ENCODE measurements at regions not wholly inside any gene's neighbourhood (a gene's known extent, or its start where the extent isn't known, plus 50 kb on each side); places are given as distances from the start of the nearest gene placed in this dataset.

DNA sequence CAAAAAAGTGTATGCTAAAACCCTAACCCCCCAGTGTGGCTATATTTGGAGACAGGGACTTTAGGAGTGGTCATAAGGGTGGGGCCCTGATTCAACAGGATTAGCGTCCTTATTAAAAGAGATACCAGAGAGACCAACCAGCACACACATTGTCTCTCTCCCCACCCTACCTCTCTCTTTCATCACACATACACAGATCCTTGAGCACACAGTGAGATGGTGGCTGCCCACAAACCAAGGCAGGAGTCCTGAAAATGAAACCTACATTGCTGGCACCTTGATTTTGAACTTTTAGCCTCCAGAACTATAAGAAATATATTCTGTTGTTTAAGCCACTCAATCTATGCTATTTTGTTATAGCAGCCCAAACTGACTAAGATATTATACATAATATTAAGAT is 224.2 kb downstream of the KDR start:
- ChIA-PET POLR2A (no interaction called here), CTCF (no interaction called here)
- TF ChIP-seq ZNF121 (tag by site-specific recombination; IDR thresholded peaks at IDR 0.05) = no peak
- Histone ChIP-seq H3K36me3 (ENCODE audit: control insufficient read depth in 2 of 2, insufficient read depth in 1 of 2, low read length in 2 of 2) (no peaks in the 10 kb centered on the region), H3K4me1 (ENCODE audit: control insufficient read depth, insufficient read depth, low read length) (no peaks in the 10 kb centered on the region), H3K9me3 (ENCODE audit: control insufficient read depth, insufficient read depth, low read depth, low read length) (no peaks in the 10 kb centered on the region), H3K4me3 (ENCODE audit: low read depth, low read length) (no peak overlapping the region), H3K27ac (ENCODE audit: extremely low read depth, low read depth, low read length) (no peak overlapping the region)

- H3K4me1 ChIP-seq (ENCODE audit: control insufficient read depth, insufficient read depth, low read length) = no peaks in the 10 kb centered on the region
- no peak overlapping the region for H3K4me3 ChIP-seq (ENCODE audit: low read depth, low read length)
- no peaks in the 10 kb centered on the region for H3K9me3 ChIP-seq (ENCODE audit: control insufficient read depth, insufficient read depth, low read depth, low read length)
- TF ChIP-seq ZNF10 (tag by site-specific recombination; IDR thresholded peaks at IDR 0.05) (no peak), ZNF366 (tag by site-specific recombination; conservative IDR thresholded peaks at IDR 0.05) (no peak), ZNF624 (tag by site-specific recombination; IDR thresholded peaks at IDR 0.05) (no peak), ZNF529 (tag by site-specific recombination; IDR thresholded peaks at IDR 0.05; ENCODE audit: insufficient replicate concordance) (no peak), ZBTB7A (tag by site-specific recombination; IDR thresholded peaks at IDR 0.05; ENCODE audit: low read depth) (no peak), ZNF341 (tag by site-specific recombination; IDR thresholded peaks at IDR 0.05; ENCODE audit: low read depth) (no peak), BCL11B (tag by site-specific recombination; IDR thresholded peaks at IDR 0.05; ENCODE audit: low read depth) (no peak), YY1 (tag by site-specific recombination; IDR thresholded peaks at IDR 0.05) (no peak), SCRT2 (tag by site-specific recombination; IDR thresholded peaks at IDR 0.05) (no peak), ZBTB20 (tag by site-specific recombination; IDR thresholded peaks at IDR 0.05) (no peak), ZNF677 (tag by site-specific recombination; IDR thresholded peaks at IDR 0.05) (no peak)
- TF ChIP-seq, protein P1, sequence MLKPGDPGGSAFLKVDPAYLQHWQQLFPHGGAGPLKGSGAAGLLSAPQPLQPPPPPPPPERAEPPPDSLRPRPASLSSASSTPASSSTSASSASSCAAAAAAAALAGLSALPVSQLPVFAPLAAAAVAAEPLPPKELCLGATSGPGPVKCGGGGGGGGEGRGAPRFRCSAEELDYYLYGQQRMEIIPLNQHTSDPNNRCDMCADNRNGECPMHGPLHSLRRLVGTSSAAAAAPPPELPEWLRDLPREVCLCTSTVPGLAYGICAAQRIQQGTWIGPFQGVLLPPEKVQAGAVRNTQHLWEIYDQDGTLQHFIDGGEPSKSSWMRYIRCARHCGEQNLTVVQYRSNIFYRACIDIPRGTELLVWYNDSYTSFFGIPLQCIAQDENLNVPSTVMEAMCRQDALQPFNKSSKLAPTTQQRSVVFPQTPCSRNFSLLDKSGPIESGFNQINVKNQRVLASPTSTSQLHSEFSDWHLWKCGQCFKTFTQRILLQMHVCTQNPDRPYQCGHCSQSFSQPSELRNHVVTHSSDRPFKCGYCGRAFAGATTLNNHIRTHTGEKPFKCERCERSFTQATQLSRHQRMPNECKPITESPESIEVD (tag by site-specific recombination; IDR thresholded peaks at IDR 0.05) = no peak
- TF ChIP-seq, protein P2, sequence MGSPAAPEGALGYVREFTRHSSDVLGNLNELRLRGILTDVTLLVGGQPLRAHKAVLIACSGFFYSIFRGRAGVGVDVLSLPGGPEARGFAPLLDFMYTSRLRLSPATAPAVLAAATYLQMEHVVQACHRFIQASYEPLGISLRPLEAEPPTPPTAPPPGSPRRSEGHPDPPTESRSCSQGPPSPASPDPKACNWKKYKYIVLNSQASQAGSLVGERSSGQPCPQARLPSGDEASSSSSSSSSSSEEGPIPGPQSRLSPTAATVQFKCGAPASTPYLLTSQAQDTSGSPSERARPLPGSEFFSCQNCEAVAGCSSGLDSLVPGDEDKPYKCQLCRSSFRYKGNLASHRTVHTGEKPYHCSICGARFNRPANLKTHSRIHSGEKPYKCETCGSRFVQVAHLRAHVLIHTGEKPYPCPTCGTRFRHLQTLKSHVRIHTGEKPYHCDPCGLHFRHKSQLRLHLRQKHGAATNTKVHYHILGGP (tag by site-specific recombination; IDR thresholded peaks at IDR 0.05) = no peak
- H3K36me3 ChIP-seq (ENCODE audit: control insufficient read depth in 2 of 2, insufficient read depth in 1 of 2, low read length in 2 of 2) = no peaks in the 10 kb centered on the region
- ChIA-PET POLR2A (no interaction called here), CTCF (no interaction called here)
- H3K27ac ChIP-seq (ENCODE audit: extremely low read depth, low read depth, low read length) = no peak overlapping the region
Measured at GRCh38 chr4:54898656-54899340, 226.6 kb downstream of the KDR start.

DNA sequence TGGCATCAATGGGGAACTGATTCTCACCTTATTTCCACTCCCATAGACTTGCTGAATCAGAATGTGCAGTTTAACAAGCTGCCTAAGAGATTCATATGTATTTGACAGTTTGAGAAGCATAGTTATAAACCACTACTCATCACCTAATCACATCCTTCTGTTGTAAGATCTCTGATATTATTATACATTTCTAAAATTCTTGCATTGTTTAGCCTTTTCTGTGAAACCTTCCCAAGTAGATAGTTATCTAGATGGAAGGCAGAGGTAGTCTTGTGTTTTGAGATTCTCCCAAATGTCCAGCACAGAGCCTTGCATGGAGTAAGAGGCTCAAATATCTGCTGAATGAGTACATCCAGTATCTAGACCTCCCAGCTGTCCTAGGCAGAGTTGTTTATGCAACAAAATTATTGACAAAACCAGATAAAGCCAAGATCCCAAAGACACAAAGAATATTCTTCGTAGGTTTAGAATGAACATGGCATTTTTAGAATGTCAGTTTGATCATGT is 227.3 kb downstream of the KDR start:
- H3K27ac ChIP-seq (ENCODE audit: extremely low read depth, low read depth, low read length) = no peak overlapping the region
- POLR2A ChIA-PET = no interaction called here
- no peak for TF ChIP-seq ZFP37 (tag by site-specific recombination; IDR thresholded peaks at IDR 0.05)
- TF ChIP-seq ZSCAN16 (tag by site-specific recombination; IDR thresholded peaks at IDR 0.05) = no peak
- TF ChIP-seq ZBTB11 (tag by site-specific recombination; conservative IDR thresholded peaks at IDR 0.05; ENCODE audit: low read depth) = no peak
- no peak for TF ChIP-seq TRIM28 (IDR thresholded peaks at IDR 0.05; ENCODE audit: borderline replicate concordance, low read length)
- no peak for TF ChIP-seq ZNF211 (tag by site-specific recombination; IDR thresholded peaks at IDR 0.05; ENCODE audit: low read depth)
- TF ChIP-seq, protein P3, sequence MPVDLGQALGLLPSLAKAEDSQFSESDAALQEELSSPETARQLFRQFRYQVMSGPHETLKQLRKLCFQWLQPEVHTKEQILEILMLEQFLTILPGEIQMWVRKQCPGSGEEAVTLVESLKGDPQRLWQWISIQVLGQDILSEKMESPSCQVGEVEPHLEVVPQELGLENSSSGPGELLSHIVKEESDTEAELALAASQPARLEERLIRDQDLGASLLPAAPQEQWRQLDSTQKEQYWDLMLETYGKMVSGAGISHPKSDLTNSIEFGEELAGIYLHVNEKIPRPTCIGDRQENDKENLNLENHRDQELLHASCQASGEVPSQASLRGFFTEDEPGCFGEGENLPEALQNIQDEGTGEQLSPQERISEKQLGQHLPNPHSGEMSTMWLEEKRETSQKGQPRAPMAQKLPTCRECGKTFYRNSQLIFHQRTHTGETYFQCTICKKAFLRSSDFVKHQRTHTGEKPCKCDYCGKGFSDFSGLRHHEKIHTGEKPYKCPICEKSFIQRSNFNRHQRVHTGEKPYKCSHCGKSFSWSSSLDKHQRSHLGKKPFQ (tag by site-specific recombination; IDR thresholded peaks at IDR 0.05) = no peak
- no peak for TF ChIP-seq ZNF768 (tag by site-specific recombination; IDR thresholded peaks at IDR 0.05)
- no peak for TF ChIP-seq EGR2 (tag by site-specific recombination; IDR thresholded peaks at IDR 0.05; ENCODE audit: low read depth)
- no peak for TF ChIP-seq ZNF664 (tag by site-specific recombination; IDR thresholded peaks at IDR 0.05)
- no peak for TF ChIP-seq ZNF175 (tag by site-specific recombination; IDR thresholded peaks at IDR 0.05)
- no peak for TF ChIP-seq ZNF843 (tag by site-specific recombination; IDR thresholded peaks at IDR 0.05)

More for the DNA sequence above, 227.3 kb downstream of the KDR start:
- H3K36me3 ChIP-seq (ENCODE audit: control insufficient read depth in 2 of 2, insufficient read depth in 1 of 2, low read length in 2 of 2) = no peaks in the 10 kb centered on the region
- CTCF ChIA-PET = interaction anchor here (0.5 kb wide), 1 partner anchor 56 kb away, joined by 4 read pairs; no protein-coding TSS in a partner anchor
- H3K9me3 ChIP-seq (ENCODE audit: control insufficient read depth, insufficient read depth, low read depth, low read length) = no peaks in the 10 kb centered on the region
- H3K4me1 ChIP-seq (ENCODE audit: control insufficient read depth, insufficient read depth, low read length) = no peaks in the 10 kb centered on the region
- H3K4me3 ChIP-seq (ENCODE audit: low read depth, low read length) = no peak overlapping the region

Data from HEK293 (cell line).